Loucy (cell line): ENCODE measurements at regions not wholly inside any gene's neighbourhood (a gene's known extent, or its start where the extent isn't known, plus 50 kb on each side); places are given as distances from the start of the nearest gene placed in this dataset.

Experiments
- CTCF ChIP-seq: fragments of 200-600 bp; sonication (generic); conservative IDR thresholded peaks from 2 replicates; pipeline ENCODE4 v1.5.1; 2014; ENCODE audit warnings: mild to moderate bottlenecking, antibody characterized with exemption, low read length
- EZH2phosphoT487 ChIP-seq: fragments of 200-600 bp; IDR thresholded peaks from 2 replicates; pipeline ENCODE4 v1.6.1; 2018; ENCODE audit warnings: antibody characterized with exemption, mild to moderate bottlenecking, moderate library complexity, borderline replicate concordance

GRCh38 chr2:145721681-145722080, 1201.8 kb upstream of the ZEB2 start:
- TF ChIP-seq CTCF (no peak), EZH2phosphoT487 (no peak)
